AG10803 (cell line): ENCODE measurements at regions not wholly inside any gene's neighbourhood (a gene's known extent, or its start where the extent isn't known, plus 50 kb on each side); places are given as distances from the start of the nearest gene placed in this dataset.

ENCODE experiments used
- DNase-seq: peaks from one replicate; pipeline ENCODE4 v3.0.0; 2010; ENCODE audit warnings: low read depth
- H3K4me3 ChIP-seq: 2 replicates; pipeline ENCODE4 v1.5.1; 2011; ENCODE audit warnings: mild to moderate bottlenecking, low read length, control low read depth
- TF ChIP-seq, protein P1 (sequence below): conservative IDR thresholded peaks from 2 replicates; pipeline ENCODE4 v1.5.1; 2011; ENCODE audit warnings: mild to moderate bottlenecking, low read length, control low read depth, inconsistent platforms

DNA sequence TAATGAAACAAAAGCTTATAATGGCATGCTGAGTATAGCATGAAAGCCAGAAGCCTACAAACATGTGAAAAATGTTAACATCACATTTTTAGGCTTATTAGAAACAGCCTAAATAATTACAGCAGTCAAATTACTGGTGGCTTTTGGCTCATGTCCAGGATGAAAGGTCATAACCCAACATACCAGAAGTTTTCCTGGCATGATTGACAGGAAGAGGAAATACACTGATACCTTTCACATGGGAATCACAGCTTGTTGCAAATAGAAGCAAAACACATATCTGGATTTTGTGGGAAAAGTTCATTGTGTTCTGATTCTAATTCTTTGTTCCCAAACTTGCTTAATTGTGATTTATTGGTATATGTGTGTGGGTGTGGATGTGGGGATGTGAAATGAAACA is 393.5 kb upstream of the ARRDC4 start:
- DNase-seq = no peak
- TF ChIP-seq, protein P1, sequence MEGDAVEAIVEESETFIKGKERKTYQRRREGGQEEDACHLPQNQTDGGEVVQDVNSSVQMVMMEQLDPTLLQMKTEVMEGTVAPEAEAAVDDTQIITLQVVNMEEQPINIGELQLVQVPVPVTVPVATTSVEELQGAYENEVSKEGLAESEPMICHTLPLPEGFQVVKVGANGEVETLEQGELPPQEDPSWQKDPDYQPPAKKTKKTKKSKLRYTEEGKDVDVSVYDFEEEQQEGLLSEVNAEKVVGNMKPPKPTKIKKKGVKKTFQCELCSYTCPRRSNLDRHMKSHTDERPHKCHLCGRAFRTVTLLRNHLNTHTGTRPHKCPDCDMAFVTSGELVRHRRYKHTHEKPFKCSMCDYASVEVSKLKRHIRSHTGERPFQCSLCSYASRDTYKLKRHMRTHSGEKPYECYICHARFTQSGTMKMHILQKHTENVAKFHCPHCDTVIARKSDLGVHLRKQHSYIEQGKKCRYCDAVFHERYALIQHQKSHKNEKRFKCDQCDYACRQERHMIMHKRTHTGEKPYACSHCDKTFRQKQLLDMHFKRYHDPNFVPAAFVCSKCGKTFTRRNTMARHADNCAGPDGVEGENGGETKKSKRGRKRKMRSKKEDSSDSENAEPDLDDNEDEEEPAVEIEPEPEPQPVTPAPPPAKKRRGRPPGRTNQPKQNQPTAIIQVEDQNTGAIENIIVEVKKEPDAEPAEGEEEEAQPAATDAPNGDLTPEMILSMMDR = no peak
- no peak overlapping the region for H3K4me3 ChIP-seq

DNA sequence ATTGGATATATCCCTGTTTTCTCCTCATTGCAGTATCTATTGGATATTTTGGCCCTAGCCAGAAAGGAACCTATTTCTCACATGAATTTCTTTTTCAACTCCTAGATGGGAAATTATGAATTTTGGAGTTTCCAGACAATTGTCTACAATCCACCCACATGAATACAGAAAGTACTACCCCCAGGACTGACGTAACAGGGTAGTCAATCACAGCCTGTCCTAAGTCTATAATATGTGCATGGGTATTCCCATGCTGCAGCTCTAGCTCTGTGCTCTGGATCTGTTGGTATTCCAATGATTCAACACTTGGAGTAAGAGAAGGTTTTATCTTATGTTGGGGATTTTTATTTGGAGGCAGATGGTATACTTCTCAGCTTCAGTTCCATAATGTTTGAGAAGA is 393.1 kb upstream of the ARRDC4 start:
- no peak overlapping the region for H3K4me3 ChIP-seq
- TF ChIP-seq, protein P1 = no peak
- no peak for DNase-seq

DNA sequence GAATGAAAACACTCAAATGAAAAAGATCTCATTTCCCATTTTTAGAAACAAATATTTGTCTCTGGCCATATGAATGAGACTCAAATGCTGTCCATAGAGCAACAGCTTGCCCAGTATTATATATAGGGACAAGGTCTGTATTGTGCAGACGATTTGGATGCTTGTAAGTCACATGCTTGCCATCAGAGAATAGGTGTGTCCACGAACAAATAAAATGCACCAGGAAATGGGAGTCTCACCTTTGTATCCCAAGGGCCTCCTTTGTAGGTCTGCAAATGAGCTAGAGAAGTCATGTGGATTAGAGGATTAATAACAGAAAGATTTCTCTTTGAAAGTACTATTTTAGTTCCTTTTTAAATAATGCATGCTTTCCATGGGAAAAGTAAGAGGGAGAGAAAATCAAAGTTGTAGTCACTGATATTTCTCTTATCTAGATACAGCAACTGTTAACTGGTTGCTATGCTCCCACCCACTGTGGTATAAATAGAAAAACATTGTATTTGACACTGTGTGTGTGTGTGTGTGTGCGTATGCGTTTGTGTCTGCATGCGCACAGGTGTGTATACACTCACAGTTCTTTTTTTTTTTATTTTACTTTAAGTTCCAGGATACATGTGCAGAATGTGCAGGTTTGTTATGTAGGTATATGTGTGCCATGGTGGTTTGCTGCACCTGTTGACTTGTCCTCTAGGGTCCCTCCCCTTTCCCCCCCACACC is 383.4 kb upstream of the ARRDC4 start:
- TF ChIP-seq, protein P1 = no peak
- DNase-seq = no peak
- H3K4me3 ChIP-seq = no peak overlapping the region

DNA sequence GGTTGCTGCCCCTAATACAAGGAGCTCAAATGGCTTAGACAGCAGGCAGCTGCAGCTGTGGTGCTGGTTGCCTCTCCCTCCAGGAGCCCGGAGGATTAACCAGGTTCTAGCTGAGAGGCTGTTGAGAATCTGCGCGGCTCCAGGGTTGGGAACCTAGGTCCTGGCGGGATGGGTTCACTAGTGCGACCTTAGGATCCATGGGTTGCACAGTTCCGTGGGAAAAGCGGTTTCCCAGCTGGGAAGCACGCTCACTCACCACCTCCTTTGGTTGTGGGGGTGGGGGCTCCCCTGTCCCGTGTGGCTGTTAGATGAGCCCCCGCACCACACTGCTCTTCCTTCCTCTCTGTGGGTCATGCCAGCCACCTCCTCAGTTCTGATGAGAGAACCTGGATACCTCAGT is 375.1 kb upstream of the ARRDC4 start:
- H3K4me3 ChIP-seq = no peak overlapping the region
- no peak for DNase-seq
- TF ChIP-seq, protein P1 = no peak

DNA sequence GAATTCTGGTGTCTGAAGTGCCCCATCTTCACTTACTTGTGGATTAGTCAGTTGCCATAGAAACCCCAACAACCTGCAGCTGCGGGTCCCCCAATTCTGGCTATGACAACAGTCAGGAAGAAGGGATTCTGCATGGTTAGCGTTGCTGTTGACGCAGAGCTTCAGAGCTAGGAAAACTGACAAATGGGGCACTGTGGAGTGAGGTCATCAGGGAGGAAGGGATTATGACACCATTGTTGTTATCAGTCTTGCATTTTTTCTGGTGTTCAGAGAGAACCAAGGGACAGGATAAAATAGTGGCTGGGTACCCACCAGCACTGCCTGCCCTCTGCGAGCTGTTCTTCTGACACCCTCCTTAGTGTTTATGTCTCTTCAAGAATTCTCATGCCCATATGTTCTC is 367.7 kb upstream of the ARRDC4 start:
- TF ChIP-seq, protein P1 = no peak
- H3K4me3 ChIP-seq = no peak overlapping the region
- no peak for DNase-seq

DNA sequence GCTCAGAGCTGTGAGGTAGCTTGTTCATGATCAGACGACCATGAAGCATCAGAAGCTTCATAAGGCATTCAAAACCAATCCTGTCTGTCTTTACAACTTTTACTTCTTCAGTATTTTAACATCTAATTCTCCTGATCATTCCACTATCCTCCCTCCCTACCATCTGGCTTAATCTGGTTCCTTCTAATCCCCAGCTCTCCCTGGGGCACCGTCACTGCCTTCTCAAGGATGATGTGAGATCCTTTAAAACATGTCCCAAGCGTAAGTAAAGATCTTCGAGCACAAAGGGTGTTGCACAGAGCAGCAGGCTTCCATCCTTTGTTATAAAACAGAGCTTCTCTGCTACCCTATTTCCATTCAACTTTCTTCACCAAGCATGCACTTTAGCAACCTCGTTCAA is 362.7 kb upstream of the ARRDC4 start:
- H3K4me3 ChIP-seq = no peak overlapping the region
- no peak for DNase-seq

DNA sequence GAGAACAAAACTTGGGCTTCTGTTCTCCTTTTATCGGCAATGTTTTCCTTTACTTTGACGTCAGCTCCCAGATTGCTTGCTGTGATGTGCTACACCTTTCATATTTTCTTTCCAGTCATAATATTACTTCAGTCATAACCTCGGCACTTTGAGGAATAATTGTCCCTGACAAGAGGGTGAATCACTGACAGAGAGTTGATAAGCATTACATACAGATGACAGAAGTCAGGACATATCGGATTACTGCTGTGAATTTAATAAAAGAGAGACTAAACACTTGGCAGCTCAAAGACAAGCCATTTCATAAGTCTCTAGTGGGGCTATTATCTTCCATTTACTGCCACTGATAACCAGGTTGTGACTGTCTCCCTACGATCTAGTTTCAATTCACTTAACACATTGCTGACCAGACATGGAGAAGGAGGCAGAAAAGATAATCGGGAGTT is 362.1 kb upstream of the ARRDC4 start:
- no peak for DNase-seq

More for the DNA sequence above, 362.7 kb upstream of the ARRDC4 start:
- TF ChIP-seq, protein P1 = no peak

More for the DNA sequence above, 362.1 kb upstream of the ARRDC4 start:
- TF ChIP-seq, protein P1 = no peak
- no peak overlapping the region for H3K4me3 ChIP-seq
